ENCODE measurements at regions not wholly inside any gene's neighbourhood (a gene's known extent, or its start where the extent isn't known, plus 50 kb on each side); places are given as distances from the start of the nearest gene placed in this dataset.

DNA sequence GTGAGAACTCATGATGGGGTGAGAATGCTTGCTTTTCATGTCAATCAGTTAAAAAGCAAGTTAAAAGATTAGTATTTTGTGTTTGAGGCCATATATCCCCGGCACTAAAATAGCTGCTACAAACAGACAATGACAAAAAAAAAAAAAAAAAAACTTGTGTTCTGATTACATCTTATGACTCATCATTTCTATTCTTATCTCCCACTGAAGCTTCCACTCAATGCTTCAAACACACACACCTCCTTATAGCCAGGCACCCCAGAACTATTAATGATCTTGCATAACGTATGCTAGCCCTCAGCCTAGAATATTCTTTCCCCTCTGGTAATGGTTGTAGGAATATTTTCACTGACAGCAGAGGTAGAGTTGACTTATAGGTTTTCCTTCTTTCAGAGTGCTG lies 778.3 kb downstream of the TRIB2 start:
- no peaks in the 10 kb centered on the region for H3K27me3 ChIP-seq (ENCODE audit: control insufficient read depth, extremely low read depth, insufficient read depth, low read length)
- no peak overlapping the region for H3K27ac ChIP-seq (ENCODE audit: control insufficient read depth, insufficient read depth, low read length)
- H3K4me1 ChIP-seq (ENCODE audit: control insufficient read depth, extremely low read depth, insufficient read depth, low read length), result no peaks in the 10 kb centered on the region
- no peaks in the 10 kb centered on the region for H3K9me3 ChIP-seq (ENCODE audit: control insufficient read depth, low read depth, low read length)
- no peak for DNase-seq (ENCODE audit: low read depth, low spot score)
- H4K20me1 ChIP-seq (ENCODE audit: control insufficient read depth, extremely low read depth, insufficient read depth, low read length), result no peaks in the 10 kb centered on the region
- FAIRE-seq, result no peak
- TF ChIP-seq, protein P1, sequence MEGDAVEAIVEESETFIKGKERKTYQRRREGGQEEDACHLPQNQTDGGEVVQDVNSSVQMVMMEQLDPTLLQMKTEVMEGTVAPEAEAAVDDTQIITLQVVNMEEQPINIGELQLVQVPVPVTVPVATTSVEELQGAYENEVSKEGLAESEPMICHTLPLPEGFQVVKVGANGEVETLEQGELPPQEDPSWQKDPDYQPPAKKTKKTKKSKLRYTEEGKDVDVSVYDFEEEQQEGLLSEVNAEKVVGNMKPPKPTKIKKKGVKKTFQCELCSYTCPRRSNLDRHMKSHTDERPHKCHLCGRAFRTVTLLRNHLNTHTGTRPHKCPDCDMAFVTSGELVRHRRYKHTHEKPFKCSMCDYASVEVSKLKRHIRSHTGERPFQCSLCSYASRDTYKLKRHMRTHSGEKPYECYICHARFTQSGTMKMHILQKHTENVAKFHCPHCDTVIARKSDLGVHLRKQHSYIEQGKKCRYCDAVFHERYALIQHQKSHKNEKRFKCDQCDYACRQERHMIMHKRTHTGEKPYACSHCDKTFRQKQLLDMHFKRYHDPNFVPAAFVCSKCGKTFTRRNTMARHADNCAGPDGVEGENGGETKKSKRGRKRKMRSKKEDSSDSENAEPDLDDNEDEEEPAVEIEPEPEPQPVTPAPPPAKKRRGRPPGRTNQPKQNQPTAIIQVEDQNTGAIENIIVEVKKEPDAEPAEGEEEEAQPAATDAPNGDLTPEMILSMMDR (optimal IDR thresholded peaks at IDR 0.05 in 1 of 3, IDR thresholded peaks at IDR 0.05 in 1 of 3, conservative IDR thresholded peaks at IDR 0.05 in 1 of 3; ENCODE audit: extremely low read depth in 1 of 3, insufficient read depth in 2 of 3, low read length in 3 of 3), result no peak
- TF ChIP-seq EZH2 (IDR thresholded peaks at IDR 0.05; ENCODE audit: low read length), result no peak
- no peak overlapping the region for H3K9ac ChIP-seq (ENCODE audit: control insufficient read depth, extremely low read depth, insufficient read depth, low read length)
- H3K4me2 ChIP-seq (ENCODE audit: control insufficient read depth, extremely low read depth, insufficient read depth, low read depth, low read length), result no peak overlapping the region
- H3K79me2 ChIP-seq (ENCODE audit: control insufficient read depth, insufficient read depth, low read length), result no peaks in the 10 kb centered on the region
- dilution Hi-C loops (cut with MboI; ENCODE audit: extremely low pct_ligation_motif_present, low sequenced_read_pairs), result no loop called here
- H3K9me1 ChIP-seq (ENCODE audit: control insufficient read depth, extremely low read depth, insufficient read depth, low read length), result no peaks in the 10 kb centered on the region
- H3K36me3 ChIP-seq (ENCODE audit: control insufficient read depth in 2 of 2, extremely low read depth in 1 of 2, insufficient read depth in 2 of 2, low read length in 2 of 2), result no peaks in the 10 kb centered on the region
- H2AFZ ChIP-seq (ENCODE audit: control insufficient read depth, low read length), result no peak overlapping the region
- H3K4me3 ChIP-seq (ENCODE audit: control insufficient read depth in 2 of 3, extremely low read depth in 1 of 3, insufficient read depth in 2 of 3, low read depth in 1 of 3, low read length in 3 of 3), result no peak overlapping the region

DNA sequence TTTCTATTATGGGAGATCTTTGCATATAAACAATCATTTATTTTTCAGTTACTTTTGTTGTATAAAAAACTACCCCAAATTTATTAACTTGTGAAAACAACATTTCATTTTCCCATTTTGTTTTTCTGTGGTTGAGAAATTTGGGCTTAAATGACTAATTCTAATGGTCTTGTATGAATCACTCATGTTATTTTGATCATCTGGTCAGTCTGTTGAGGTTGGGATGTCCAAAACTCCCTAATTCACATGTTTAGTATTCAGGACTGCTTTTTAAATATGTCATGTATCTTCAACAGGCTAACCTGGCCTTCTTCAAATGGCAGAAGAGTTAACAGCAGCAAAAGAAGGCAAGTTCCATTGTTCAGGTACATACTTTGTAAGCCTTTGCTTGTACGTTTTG lies 788.1 kb downstream of the TRIB2 start:
- dilution Hi-C loops (cut with MboI; ENCODE audit: extremely low pct_ligation_motif_present, low sequenced_read_pairs), result no loop called here
- no peak for DNase-seq (ENCODE audit: low read depth, low spot score)
- Histone ChIP-seq H3K4me3 (ENCODE audit: control insufficient read depth in 2 of 3, extremely low read depth in 1 of 3, insufficient read depth in 2 of 3, low read depth in 1 of 3, low read length in 3 of 3) (no peak overlapping the region), H3K9me3 (ENCODE audit: control insufficient read depth, low read depth, low read length) (no peaks in the 10 kb centered on the region), H3K79me2 (ENCODE audit: control insufficient read depth, insufficient read depth, low read length) (no peaks in the 10 kb centered on the region), H3K4me1 (ENCODE audit: control insufficient read depth, extremely low read depth, insufficient read depth, low read length) (no peaks in the 10 kb centered on the region), H4K20me1 (ENCODE audit: control insufficient read depth, extremely low read depth, insufficient read depth, low read length) (no peaks in the 10 kb centered on the region), H3K36me3 (ENCODE audit: control insufficient read depth in 2 of 2, extremely low read depth in 1 of 2, insufficient read depth in 2 of 2, low read length in 2 of 2) (no peaks in the 10 kb centered on the region), H2AFZ (ENCODE audit: control insufficient read depth, low read length) (no peak overlapping the region), H3K27me3 (ENCODE audit: control insufficient read depth, extremely low read depth, insufficient read depth, low read length) (no peaks in the 10 kb centered on the region), H3K27ac (ENCODE audit: control insufficient read depth, insufficient read depth, low read length) (no peak overlapping the region), H3K9ac (ENCODE audit: control insufficient read depth, extremely low read depth, insufficient read depth, low read length) (no peak overlapping the region), H3K4me2 (ENCODE audit: control insufficient read depth, extremely low read depth, insufficient read depth, low read depth, low read length) (no peak overlapping the region), H3K9me1 (ENCODE audit: control insufficient read depth, extremely low read depth, insufficient read depth, low read length) (no peaks in the 10 kb centered on the region)
- TF ChIP-seq, protein P1 (optimal IDR thresholded peaks at IDR 0.05 in 1 of 3, IDR thresholded peaks at IDR 0.05 in 1 of 3, conservative IDR thresholded peaks at IDR 0.05 in 1 of 3; ENCODE audit: extremely low read depth in 1 of 3, insufficient read depth in 2 of 3, low read length in 3 of 3), result no peak
- TF ChIP-seq EZH2 (IDR thresholded peaks at IDR 0.05; ENCODE audit: low read length), result no peak
- no peak for FAIRE-seq
